Omental fat pad (tissue), 3 donors: ENCODE measurements at regions not wholly inside any gene's neighbourhood (a gene's known extent, or its start where the extent isn't known, plus 50 kb on each side); places are given as distances from the start of the nearest gene placed in this dataset.

Experiments
- ATAC-seq: fragments of 150-250 bp; one replicate; pipeline ENCODE4 v1.9.1; 2016; ENCODE audit warnings: mild to moderate bottlenecking, moderate library complexity; ENCODE audit not compliant: low FRiP score
- DNase-seq: peaks from one replicate; pipeline ENCODE4 v3.0.0-alpha.2; 2019; ENCODE audit warnings: low spot score
- TF ChIP-seq, protein P1 (sequence below), 3 donors: fragments of 450-650 bp; IDR thresholded peaks; one replicate each; pipeline ENCODE4 v1.5.1; 2016 to 2017; ENCODE audit warnings: antibody characterized with exemption in 3 of 3, mild to moderate bottlenecking in 3 of 3, moderate library complexity in 2 of 3

DNA sequence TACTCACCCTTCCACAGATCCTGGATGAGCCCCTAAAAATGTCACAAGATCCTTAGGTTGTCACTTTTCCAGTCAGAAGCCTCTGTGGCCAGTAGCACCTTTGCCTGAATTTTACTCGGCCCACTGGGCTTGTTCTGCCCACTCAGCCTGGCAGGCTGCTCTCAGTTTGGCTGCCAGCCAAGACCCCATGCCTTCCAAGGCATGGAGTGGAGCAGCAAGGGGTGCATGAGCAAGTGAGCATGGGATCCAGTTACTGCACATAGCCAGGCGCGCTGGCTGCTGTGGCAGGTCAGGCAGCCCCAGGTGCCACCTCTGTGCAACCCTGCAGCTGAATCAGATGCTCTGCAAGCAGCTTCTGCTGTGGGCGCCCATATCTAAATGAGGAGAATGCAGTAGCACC, 79.3 kb downstream of the CGGBP1 start:
- ATAC-seq (no peak), DNase-seq (no peak)
- TF ChIP-seq, protein P1, sequence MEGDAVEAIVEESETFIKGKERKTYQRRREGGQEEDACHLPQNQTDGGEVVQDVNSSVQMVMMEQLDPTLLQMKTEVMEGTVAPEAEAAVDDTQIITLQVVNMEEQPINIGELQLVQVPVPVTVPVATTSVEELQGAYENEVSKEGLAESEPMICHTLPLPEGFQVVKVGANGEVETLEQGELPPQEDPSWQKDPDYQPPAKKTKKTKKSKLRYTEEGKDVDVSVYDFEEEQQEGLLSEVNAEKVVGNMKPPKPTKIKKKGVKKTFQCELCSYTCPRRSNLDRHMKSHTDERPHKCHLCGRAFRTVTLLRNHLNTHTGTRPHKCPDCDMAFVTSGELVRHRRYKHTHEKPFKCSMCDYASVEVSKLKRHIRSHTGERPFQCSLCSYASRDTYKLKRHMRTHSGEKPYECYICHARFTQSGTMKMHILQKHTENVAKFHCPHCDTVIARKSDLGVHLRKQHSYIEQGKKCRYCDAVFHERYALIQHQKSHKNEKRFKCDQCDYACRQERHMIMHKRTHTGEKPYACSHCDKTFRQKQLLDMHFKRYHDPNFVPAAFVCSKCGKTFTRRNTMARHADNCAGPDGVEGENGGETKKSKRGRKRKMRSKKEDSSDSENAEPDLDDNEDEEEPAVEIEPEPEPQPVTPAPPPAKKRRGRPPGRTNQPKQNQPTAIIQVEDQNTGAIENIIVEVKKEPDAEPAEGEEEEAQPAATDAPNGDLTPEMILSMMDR (IDR thresholded peaks at IDR 0.05), result no peak

DNA sequence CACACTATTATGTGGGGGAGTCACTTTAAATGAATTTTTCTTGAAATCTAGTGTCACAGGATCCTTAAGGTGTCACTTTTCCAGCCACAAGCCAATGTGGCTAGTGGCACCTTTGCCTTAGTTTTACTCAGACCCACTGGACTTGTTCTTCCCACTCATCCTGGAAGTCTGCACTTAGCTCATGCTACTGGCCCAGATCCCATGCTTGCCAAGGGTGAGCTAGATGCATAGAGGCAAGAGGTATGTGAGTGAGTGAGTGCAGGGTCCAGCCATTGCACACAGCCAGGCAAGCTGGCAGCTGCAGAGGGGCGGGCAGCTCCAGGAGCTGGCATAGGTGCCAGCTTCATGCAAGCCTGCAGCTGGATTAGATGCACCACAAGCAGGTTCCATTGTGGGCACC, 81.0 kb downstream of the CGGBP1 start:
- TF ChIP-seq, protein P1 (IDR thresholded peaks at IDR 0.05), result no peak
- ATAC-seq (no peak), DNase-seq (no peak)

DNA sequence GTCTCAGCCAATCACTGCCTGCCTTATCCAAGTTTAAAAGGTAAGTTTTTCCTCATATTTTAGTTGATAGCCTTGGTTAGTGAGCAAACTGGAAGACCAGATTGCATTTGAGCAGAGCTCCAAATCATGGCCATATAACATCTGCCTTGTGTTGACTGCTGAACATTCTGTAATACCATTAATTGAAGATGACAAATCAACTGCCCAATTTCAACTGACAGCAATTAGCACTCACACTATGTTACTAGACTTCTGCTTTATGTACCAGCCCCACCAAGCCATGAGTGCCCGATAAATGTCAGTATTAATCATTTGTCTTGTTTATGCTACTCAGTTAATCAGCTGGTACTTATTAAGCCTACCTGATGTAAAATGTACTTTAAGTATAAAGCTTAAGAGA, 83.1 kb downstream of the CGGBP1 start:
- TF ChIP-seq, protein P1 (IDR thresholded peaks at IDR 0.05), result no peak
- DNase-seq (no peak), ATAC-seq (no peak)

DNA sequence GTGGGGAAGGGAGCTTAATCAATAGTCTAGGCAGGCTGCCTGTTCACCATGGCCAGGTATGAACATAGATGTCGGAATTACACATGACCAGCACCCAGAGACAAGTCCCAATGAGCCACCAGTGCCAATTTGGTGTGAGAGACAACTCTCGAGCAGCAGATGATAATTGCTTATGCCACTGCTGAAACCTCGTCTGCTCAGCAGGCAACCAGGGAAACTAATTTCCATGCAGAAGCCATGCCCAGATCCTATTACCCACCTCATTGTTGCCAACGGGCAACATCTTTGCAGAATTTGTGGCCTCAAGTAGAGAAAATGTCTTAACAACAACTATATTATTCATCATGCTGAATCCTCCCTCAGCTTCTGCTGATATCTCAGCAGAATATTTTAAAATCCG, 84.9 kb downstream of the CGGBP1 start:
- TF ChIP-seq, protein P1 (IDR thresholded peaks at IDR 0.05), result no peak
- no peak for ATAC-seq

DNA sequence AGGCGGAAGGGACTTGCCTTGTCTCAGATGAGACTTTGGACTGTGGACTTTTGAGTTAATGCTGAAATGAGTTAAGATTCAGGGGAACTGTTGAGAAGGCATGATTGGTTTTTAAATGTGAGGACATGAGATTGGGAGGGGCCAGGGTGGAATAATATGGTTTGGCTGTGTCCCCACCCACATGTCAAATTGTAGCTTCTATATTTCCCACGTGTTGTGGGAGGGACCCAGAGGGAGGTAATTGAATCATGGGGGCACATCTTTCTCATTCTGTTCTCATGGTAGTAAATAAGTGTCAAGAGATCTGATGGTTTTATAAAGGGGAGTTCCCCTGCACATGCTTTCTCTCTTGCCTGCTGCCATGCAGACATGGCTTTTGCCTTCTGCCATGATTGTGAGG, 89.2 kb downstream of the CGGBP1 start:
- no peak for DNase-seq
- TF ChIP-seq, protein P1 (IDR thresholded peaks at IDR 0.05), result no peak
- no peak for ATAC-seq

More for the DNA sequence above, 84.9 kb downstream of the CGGBP1 start:
- no peak for DNase-seq

DNA sequence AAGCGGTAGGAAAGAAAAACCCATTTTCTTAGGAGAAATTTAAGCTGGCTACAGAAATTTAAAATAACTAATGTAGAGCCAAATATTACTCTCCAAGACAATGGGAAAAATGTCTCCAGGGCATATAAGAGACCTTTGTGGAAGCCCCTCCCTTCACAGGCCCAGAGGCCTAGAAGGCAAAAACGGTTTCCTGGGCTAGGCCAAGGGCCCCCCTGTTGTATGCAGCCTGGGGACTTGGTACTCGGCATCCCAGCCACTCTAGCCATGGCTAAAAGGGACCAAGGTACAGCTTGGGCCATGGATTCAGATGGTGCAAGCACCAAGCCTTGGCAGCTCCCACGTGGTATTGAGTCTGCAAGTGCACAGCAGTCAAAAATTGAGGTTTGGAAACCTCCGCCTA, 90.1 kb downstream of the CGGBP1 start:
- ATAC-seq (no peak), DNase-seq (no peak)
- TF ChIP-seq, protein P1 (IDR thresholded peaks at IDR 0.05), result no peak

DNA sequence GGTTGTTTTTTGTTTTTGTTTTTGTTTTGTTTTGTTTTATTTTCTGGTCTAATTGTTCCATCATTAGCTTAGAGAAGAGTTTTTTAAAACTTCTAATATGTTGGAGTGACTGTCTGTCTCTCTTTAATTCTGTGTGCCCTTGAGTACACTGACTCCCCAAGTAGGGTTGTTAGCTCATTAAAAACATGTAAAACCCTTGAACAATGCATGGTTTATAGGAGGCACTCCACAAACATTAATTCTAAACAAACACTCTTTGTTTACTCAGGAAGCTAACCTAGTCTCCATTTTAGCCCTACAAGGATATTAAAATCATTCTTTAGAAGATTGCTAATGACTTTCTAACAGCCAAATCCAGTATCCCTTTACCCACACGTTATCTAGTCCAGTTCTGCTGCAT, 100.5 kb downstream of the CGGBP1 start:
- DNase-seq (no peak), ATAC-seq (no peak)
- TF ChIP-seq, protein P1 (IDR thresholded peaks at IDR 0.05), result no peak
